HEK293 (cell line): ENCODE measurements at regions not wholly inside any gene's neighbourhood (a gene's known extent, or its start where the extent isn't known, plus 50 kb on each side); places are given as distances from the start of the nearest gene placed in this dataset.
A peak's percentile ranks its signal among the peaks of the same experiment; 100 is the strongest.

Experiments used
- CTCF ChIA-PET: fragments of 350-600 bp; formaldehyde crosslinking; extraction: SDS; loops from one replicate; lab custom pipeline; 2021; ENCODE audit warnings: antibody characterized with exemption; lab: Yijun Ruan, JAX
- POLR2A ChIA-PET: fragments of 300-600 bp; formaldehyde crosslinking; extraction: SDS; loops from one replicate; lab custom pipeline; 2020; ENCODE audit warnings: antibody characterized with exemption, inconsistent platforms; lab: Yijun Ruan, JAX
- H3K27ac ChIP-seq: fragments of 200-500 bp; sonication (Bioruptor generic); 2 replicates; pipeline ENCODE4 v1.5.1; 2014; ENCODE audit warnings: low read depth, low read length, control low read depth, inconsistent platforms; ENCODE audit errors: extremely low read depth
- H3K36me3 ChIP-seq, 2 experiments: fragments of 200-500 bp in 1 of 2; sonication (Bioruptor generic) in 1 of 2; 1 replicate in 1 of 2; 2 replicates in 1 of 2; pipeline ENCODE4 v1.5.1; 2014 to 2017; ENCODE audit warnings: inconsistent platforms in 2 of 2, low read length in 2 of 2; ENCODE audit not compliant: control insufficient read depth in 2 of 2, insufficient read depth in 1 of 2
- H3K4me1 ChIP-seq: fragments of 200-500 bp; sonication (Bioruptor generic); 2 replicates; pipeline ENCODE4 v1.5.1; 2014; ENCODE audit warnings: mild to moderate bottlenecking, low read length, inconsistent platforms; ENCODE audit not compliant: control insufficient read depth, insufficient read depth
- H3K4me3 ChIP-seq: 2 replicates; pipeline ENCODE4 v1.5.1; 2011; ENCODE audit warnings: low read depth, mild to moderate bottlenecking, control low read depth, low read length, moderate library complexity
- H3K9me3 ChIP-seq: fragments of 200-500 bp; sonication (Bioruptor generic); 2 replicates; pipeline ENCODE4 v1.5.1; 2014; ENCODE audit warnings: low read depth, low read length, inconsistent platforms; ENCODE audit not compliant: control insufficient read depth, insufficient read depth
- ATF2 ChIP-seq: fragments of 450-650 bp; formaldehyde crosslinking; IDR thresholded peaks from 2 replicates; pipeline ENCODE4 v1.5.1; 2016; ENCODE audit warnings: missing biosample characterization, missing genetic modification characterization, low read depth
- EGR2 ChIP-seq: fragments of 450-650 bp; formaldehyde crosslinking; IDR thresholded peaks from 2 replicates; pipeline ENCODE4 v1.5.1; 2016; ENCODE audit warnings: low read depth, missing biosample characterization, missing genetic modification characterization
- GFI1B ChIP-seq: fragments of 450-650 bp; formaldehyde crosslinking; IDR thresholded peaks from 2 replicates; pipeline ENCODE4 v1.5.1; 2016; ENCODE audit warnings: missing biosample characterization, missing genetic modification characterization
- GLIS1 ChIP-seq: fragments of 450-650 bp; formaldehyde crosslinking; IDR thresholded peaks from 2 replicates; pipeline ENCODE4 v1.5.1; 2016; ENCODE audit warnings: missing biosample characterization, missing genetic modification characterization
- IKZF3 ChIP-seq: fragments of 450-650 bp; IDR thresholded peaks from 2 replicates; pipeline ENCODE4 v1.5.0; 2018; ENCODE audit warnings: missing biosample characterization, mild to moderate bottlenecking, missing genetic modification characterization, moderate library complexity
- KLF1 ChIP-seq: fragments of 450-650 bp; formaldehyde crosslinking; IDR thresholded peaks from 2 replicates; pipeline ENCODE4 v1.5.1; 2016; ENCODE audit warnings: missing biosample characterization, missing genetic modification characterization
- SCRT1 ChIP-seq: fragments of 450-650 bp; formaldehyde crosslinking; IDR thresholded peaks from 2 replicates; pipeline ENCODE4 v1.5.1; 2016; ENCODE audit warnings: missing biosample characterization, missing genetic modification characterization, borderline replicate concordance
- ZBTB17 ChIP-seq: fragments of 450-650 bp; formaldehyde crosslinking; IDR thresholded peaks from 2 replicates; pipeline ENCODE4 v1.5.1; 2016; ENCODE audit warnings: missing biosample characterization, missing genetic modification characterization
- ZBTB21 ChIP-seq: fragments of 450-650 bp; formaldehyde crosslinking; IDR thresholded peaks from 2 replicates; pipeline ENCODE4 v1.5.1; 2017; ENCODE audit warnings: missing biosample characterization, missing genetic modification characterization
- ZBTB6 ChIP-seq: fragments of 450-650 bp; formaldehyde crosslinking; IDR thresholded peaks from 2 replicates; pipeline ENCODE4 v1.5.1; 2017; ENCODE audit warnings: missing biosample characterization, missing genetic modification characterization
- ZNF121 ChIP-seq: fragments of 450-650 bp; formaldehyde crosslinking; IDR thresholded peaks from 2 replicates; pipeline ENCODE4 v1.5.1; 2016; ENCODE audit warnings: missing biosample characterization, missing genetic modification characterization
- ZNF248 ChIP-seq: fragments of 450-650 bp; formaldehyde crosslinking; IDR thresholded peaks from 2 replicates; pipeline ENCODE4 v1.5.1; 2017; ENCODE audit warnings: missing biosample characterization, missing genetic modification characterization
- ZNF335 ChIP-seq: fragments of 450-650 bp; formaldehyde crosslinking; conservative IDR thresholded peaks from 2 replicates; pipeline ENCODE4 v1.5.1; 2016; ENCODE audit warnings: missing biosample characterization, missing genetic modification characterization
- ZNF366 ChIP-seq: fragments of 450-650 bp; formaldehyde crosslinking; conservative IDR thresholded peaks from 2 replicates; pipeline ENCODE4 v1.5.1; 2016; ENCODE audit warnings: missing biosample characterization, missing genetic modification characterization
- ZNF398 ChIP-seq: fragments of 450-650 bp; formaldehyde crosslinking; IDR thresholded peaks from 2 replicates; pipeline ENCODE4 v1.5.1; 2017; ENCODE audit warnings: missing biosample characterization, missing genetic modification characterization
- ZNF433 ChIP-seq: fragments of 450-650 bp; formaldehyde crosslinking; IDR thresholded peaks from 2 replicates; pipeline ENCODE4 v1.5.1; 2016; ENCODE audit warnings: missing biosample characterization, missing genetic modification characterization, low read depth
- ZNF510 ChIP-seq: fragments of 450-650 bp; formaldehyde crosslinking; IDR thresholded peaks from 2 replicates; pipeline ENCODE4 v1.5.1; 2018; ENCODE audit warnings: mild to moderate bottlenecking, missing genetic modification characterization, missing biosample characterization; ENCODE audit not compliant: insufficient replicate concordance
- ZNF558 ChIP-seq: fragments of 450-650 bp; formaldehyde crosslinking; IDR thresholded peaks from 2 replicates; pipeline ENCODE4 v1.5.1; 2016; ENCODE audit warnings: missing biosample characterization, missing genetic modification characterization
- ZNF629 ChIP-seq: fragments of 450-650 bp; formaldehyde crosslinking; IDR thresholded peaks from 2 replicates; pipeline ENCODE4 v1.5.1; 2017; ENCODE audit warnings: missing biosample characterization, missing genetic modification characterization
- ZNF654 ChIP-seq: fragments of 450-650 bp; formaldehyde crosslinking; IDR thresholded peaks from 2 replicates; pipeline ENCODE4 v1.5.1; 2016; ENCODE audit warnings: low read depth, missing biosample characterization, missing genetic modification characterization
- ZNF660 ChIP-seq: fragments of 450-650 bp; IDR thresholded peaks from 2 replicates; pipeline ENCODE4 v1.5.1; 2018; ENCODE audit warnings: missing biosample characterization, mild to moderate bottlenecking, missing genetic modification characterization
- ZNF677 ChIP-seq: fragments of 450-650 bp; IDR thresholded peaks from 2 replicates; pipeline ENCODE4 v1.5.0; 2018; ENCODE audit warnings: missing biosample characterization, mild to moderate bottlenecking, missing genetic modification characterization, moderate library complexity
- ZNF768 ChIP-seq: fragments of 450-650 bp; formaldehyde crosslinking; IDR thresholded peaks from 2 replicates; pipeline ENCODE4 v1.5.1; 2018; ENCODE audit warnings: missing biosample characterization, mild to moderate bottlenecking, missing genetic modification characterization
- ZNF776 ChIP-seq: fragments of 450-650 bp; formaldehyde crosslinking; IDR thresholded peaks from 2 replicates; pipeline ENCODE4 v1.5.0; 2017; ENCODE audit warnings: missing biosample characterization, missing genetic modification characterization, borderline replicate concordance
- ZSCAN30 ChIP-seq: fragments of 450-650 bp; IDR thresholded peaks from 2 replicates; pipeline ENCODE4 v1.5.1; 2018; ENCODE audit warnings: missing biosample characterization, mild to moderate bottlenecking, missing genetic modification characterization, moderate library complexity
- ZSCAN4 ChIP-seq: fragments of 450-650 bp; formaldehyde crosslinking; IDR thresholded peaks from 2 replicates; pipeline ENCODE4 v1.5.1; 2017; ENCODE audit warnings: missing biosample characterization, missing genetic modification characterization

GRCh38 chr4:71171592-71171991, 167.2 kb upstream of the SLC4A4 start (continued):
- TF ChIP-seq ZBTB6 (tag by site-specific recombination) = no peak
- TF ChIP-seq SCRT1 = no peak
- no peak for TF ChIP-seq GLIS1 (tag by site-specific recombination)

GRCh38 chr4:71181332-71181731, 157.5 kb upstream of the SLC4A4 start:
- no peak overlapping the region for H3K4me3 ChIP-seq
- TF ChIP-seq ATF2 (tag by site-specific recombination) = 0 out of 2 replicates have a peak, but pooled peaks have one; percentile 10
- no peak for TF ChIP-seq ZNF558 (tag by site-specific recombination)
- TF ChIP-seq, all 188 proteins: peak for 1
- POLR2A ChIA-PET = no interaction called here
- H3K9me3 ChIP-seq = no peaks in the 10 kb centered on the region
- H3K36me3 ChIP-seq = no peaks in the 10 kb centered on the region
- H3K27ac ChIP-seq = no peak overlapping the region
- CTCF ChIA-PET = no interaction called here
- H3K4me1 ChIP-seq = no peaks in the 10 kb centered on the region

- ChIA-PET CTCF (interaction anchor here (0.6 to 2.4 kb wide), 11 partner anchors 10 to 526 kb away, joined by 3 to 9 read pairs (median 3); no protein-coding TSS in a partner anchor), POLR2A (no interaction called here)
- no peak overlapping the region for H3K27ac ChIP-seq
- H3K36me3 ChIP-seq = no peaks in the 10 kb centered on the region
- H3K4me3 ChIP-seq = no peak overlapping the region
- TF ChIP-seq ZNF768 (tag by site-specific recombination) (no peak), ZBTB17 (peak; percentile 81), ZNF433 (tag by site-specific recombination) (no peak), EGR2 (no peak), ZNF776 (tag by site-specific recombination) (no peak), GFI1B (tag by site-specific recombination) (no peak), ZNF398 (tag by site-specific recombination) (no peak), ZNF660 (0 out of 2 replicates have a peak, but pooled peaks have one; percentile 15), ZNF121 (tag by site-specific recombination) (no peak), ZBTB21 (tag by site-specific recombination) (peak; percentile 23; the same call in 1 of the 2 replicates), ZSCAN4 (tag by site-specific recombination) (no peak), ZNF677 (tag by site-specific recombination) (no peak), ZNF654 (tag by site-specific recombination) (peak; percentile 61), ATF2 (tag by site-specific recombination) (peak; percentile 92), ZNF510 (tag by site-specific recombination) (no peak), KLF1 (no peak), ZSCAN30 (tag by site-specific recombination) (no peak), ZNF335 (tag by site-specific recombination) (peak; percentile 52; the same call in 1 of the 2 replicates), ZNF629 (tag by site-specific recombination) (peak; percentile 56), IKZF3 (tag by site-specific recombination) (no peak), ZNF366 (tag by site-specific recombination) (peak; percentile 52), ZNF248 (tag by site-specific recombination) (no peak)
- 0 out of 2 replicates have a peak, but pooled peaks cover 2% of the 10 kb centered on the region for H3K4me1 ChIP-seq
- no peaks in the 10 kb centered on the region for H3K9me3 ChIP-seq
Measured at GRCh38 chr4:71184195-71184781, 154.5 kb upstream of the SLC4A4 start.
